Endometrium (tissue), 2 donors: ENCODE measurements at regions not wholly inside any gene's neighbourhood (a gene's known extent, or its start where the extent isn't known, plus 50 kb on each side); places are given as distances from the start of the nearest gene placed in this dataset.
"Not testable (repeated sequence)": the region's sequence is repeated elsewhere in the genome, so short reads cannot be mapped to it uniquely, and the experiment has no call there.

Source experiments
- FAIRE-seq: peaks from 2 replicates; lab custom pipeline; 2012; peaks lifted over from hg19 to GRCh38; lab: Jason Lieb, UNC
- donor health status: control.
- donor health status: control.

DNA sequence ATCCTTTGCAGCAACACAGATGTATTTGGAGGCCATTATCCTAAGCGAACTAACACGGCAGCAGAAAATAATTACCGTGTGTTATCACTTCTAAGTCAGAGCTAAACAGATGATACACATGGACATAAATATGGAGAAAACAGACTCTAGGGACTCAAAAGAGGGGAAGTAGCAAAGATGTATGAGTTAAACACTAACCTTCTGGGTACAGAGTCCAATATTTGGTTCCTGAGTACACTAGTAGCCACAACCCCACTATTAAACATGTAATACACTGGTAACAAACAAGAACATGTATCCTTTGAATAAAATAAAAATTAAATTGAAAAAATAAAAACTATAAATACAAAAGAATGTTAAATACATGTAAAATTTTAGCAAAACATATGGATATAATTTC, 118.0 kb upstream of the SLITRK5 start:
- FAIRE-seq: no peak

DNA sequence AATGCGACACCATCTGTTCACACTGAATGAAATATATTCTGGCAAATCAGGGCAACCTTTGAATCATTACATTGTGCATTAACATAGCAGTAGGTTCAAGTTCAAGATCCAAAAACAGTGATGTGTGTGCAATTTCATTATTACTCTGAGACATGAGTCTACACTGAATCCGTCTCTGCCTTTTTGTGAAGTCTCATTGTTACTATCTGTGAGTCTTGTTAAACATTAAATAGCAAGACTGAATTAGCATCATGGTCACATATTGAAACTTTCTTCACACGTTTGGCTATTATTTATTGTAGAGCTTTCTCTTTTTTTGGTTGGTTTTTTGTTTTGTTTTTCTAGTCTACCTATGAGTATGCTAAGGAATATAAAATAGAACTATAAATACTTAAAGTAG, 117.1 kb upstream of the SLITRK5 start:
- no peak for FAIRE-seq

DNA sequence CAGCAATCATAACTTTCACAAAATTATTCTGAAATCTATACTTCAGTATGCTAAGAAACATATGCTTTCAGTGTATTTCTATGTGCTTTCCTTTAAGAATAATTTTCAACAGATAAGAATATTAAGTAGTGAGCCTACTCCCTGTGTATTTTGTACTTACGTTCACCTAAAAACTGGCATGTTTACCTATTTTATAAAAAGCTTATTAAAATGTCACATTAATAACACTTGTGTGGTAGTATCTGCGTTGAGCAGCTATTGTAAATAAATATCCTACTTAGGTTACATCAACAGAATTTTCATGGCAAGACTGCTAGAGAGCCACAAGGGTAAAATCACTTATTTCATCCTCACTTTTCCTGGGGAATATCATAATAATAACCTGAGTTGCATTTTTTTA, 113.4 kb upstream of the SLITRK5 start:
- FAIRE-seq: no peak

DNA sequence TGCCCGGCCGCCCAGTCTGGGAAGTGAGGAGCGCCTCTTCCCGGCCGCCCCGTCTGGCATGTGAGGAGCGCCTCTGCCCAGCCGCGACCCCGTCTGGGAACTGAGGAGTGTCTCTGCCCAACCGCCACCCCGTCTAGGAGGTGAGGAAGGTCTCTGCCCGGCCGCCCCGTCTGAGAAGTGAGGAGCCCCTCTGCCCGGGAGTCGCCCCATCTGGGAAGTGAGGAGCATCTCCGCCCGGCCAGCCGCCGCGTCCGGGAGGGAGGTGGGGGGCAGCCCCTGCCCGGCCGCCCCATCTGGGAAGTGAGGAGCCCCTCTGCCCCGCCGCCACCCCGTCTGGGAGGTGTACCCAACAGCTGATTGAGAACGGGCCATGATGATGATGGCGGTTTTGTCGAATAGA, 109.6 kb upstream of the SLITRK5 start:
- FAIRE-seq: not testable (repeated sequence)

DNA sequence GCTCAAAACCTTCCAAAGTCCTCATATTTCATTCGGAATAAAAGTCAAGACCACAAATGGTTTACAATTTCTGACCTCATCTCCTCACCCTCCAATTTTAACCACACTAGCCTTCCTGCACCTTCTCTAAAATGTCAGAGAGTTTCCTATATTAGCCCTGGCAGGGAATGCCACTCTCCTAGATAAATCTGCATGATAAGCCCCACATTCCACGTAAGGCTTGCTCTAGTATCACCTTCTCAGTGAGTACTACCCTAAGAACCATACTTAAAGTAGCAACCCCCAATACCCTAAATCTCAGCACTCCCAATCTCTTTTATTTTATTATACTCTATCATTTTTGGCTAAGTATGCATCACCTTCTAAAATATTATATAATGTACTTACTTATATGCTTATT, 100.5 kb upstream of the SLITRK5 start:
- no peak for FAIRE-seq

DNA sequence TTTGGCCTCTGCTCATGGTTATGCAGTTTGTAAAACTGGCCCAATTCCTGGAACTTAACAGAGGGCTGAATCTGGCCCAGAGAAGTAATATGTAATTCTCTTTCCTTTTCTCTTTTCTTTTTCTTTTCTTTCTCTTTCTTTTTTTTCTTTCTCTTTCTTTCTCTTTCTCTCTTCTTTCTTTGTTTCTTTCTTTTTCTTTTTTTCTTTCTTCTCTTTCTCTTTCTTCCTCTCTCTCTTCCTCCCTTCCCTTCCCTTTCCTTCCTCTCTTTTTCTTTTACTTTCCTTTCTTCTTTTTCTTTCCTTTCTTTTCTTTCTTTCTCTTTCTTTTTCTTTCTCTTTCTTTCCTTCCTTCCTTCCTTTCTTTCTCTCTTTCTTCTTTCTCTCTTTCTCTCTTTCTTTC, 88.8 kb upstream of the SLITRK5 start:
- no peak for FAIRE-seq

DNA sequence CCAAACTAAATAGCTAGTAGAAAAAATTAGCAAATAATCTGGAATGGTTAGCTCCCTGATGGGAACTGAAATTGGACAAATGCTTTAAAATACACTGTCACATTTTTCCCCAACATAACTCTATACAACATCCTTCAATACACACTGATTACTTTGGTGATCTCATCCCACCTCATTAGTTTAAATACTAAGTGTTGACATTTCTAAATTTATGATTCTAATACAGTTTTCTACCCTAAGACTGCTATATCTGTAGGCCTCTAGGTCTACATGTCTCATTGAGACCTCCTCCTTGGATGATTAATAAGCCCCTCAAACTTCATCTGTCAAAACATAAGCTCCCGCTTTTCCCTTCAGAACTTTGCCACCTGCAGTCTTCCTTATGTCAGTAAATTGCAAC, 80.7 kb upstream of the SLITRK5 start:
- FAIRE-seq: no peak

DNA sequence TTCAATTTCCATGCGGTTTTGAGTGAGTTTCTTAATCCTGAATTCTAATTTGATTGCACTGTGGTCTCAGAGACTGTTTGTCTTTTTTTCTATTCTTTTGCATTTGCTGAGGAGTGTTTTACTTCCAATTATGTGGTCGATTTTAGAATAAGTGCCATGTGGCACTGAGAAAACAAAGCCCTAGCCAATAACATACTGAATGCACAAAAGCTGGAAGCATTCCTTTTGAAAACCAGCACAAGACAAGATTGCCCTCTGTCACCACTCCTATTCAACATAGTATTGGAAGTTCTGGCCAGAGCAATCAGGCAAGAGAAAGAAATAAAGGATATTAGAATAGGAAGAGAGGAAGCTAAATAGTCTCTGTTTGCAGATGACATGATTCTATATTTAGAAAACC, 66.7 kb upstream of the SLITRK5 start:
- not testable (repeated sequence) for FAIRE-seq

DNA sequence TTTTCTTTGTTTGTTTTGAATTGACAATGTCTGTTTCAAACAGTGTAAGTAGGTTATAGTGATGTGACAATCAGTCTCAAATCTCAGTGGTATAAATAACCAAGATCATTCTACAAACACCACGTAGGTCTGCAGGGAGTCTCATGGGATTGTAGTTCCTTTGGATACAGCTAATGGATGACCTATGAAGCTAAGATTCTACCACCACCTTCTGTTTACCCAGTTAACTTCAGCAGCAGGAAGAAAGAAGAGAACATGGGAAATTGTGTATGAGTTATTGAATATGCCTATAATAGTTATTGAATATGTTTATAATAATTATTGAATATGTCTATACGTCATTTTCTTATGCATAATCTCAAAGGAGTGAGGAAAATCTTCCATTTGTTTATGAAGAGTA, 63.9 kb upstream of the SLITRK5 start:
- no peak for FAIRE-seq

DNA sequence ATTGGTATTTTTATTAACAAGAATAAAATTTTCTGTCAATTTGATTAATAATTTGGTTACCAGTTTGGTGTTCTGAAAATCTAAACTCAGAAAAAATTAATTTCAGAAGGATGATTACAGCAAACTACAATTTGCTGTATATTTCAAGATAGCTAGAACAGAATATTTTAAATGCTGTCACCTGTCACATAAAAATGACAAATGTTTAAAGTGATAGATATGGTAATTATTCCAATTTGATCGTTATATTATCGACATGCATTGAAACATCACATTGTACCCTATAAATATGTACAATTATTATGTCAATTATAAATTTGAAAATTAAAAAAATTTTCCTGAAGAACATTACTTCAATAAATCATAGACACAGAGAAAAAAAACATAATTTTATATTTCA, 56.9 kb upstream of the SLITRK5 start:
- FAIRE-seq: peak; percentile 46
